IMR-90 (cell line): ENCODE measurements at regions not wholly inside any gene's neighbourhood (a gene's known extent, or its start where the extent isn't known, plus 50 kb on each side); places are given as distances from the start of the nearest gene placed in this dataset.

Source experiments
- ATAC-seq: fragments of 200-7000 bp; cut with Tn5 transposase; 2 replicates; pipeline ENCODE4 v1.9.1; 2020; ENCODE audit warnings: low read depth, mild to moderate bottlenecking, moderate library complexity
- BruUV-seq: library from RNA; stranded (reverse); fragments of 400-500 nt; replicated peaks from 2 replicates; lab custom pipeline; 2021; lab: Mats Ljungman, UMichigan
- CTCF ChIA-PET: fragments of 300-600 bp; formaldehyde crosslinking; extraction: SDS; loops from one replicate; lab custom pipeline; 2021; ENCODE audit warnings: antibody characterized with exemption; lab: Yijun Ruan, JAX
- POLR2A ChIA-PET: fragments of 300-600 bp; sonication (Branson Sonifier 250); formaldehyde crosslinking; loops from one replicate; lab custom pipeline; 2022; ENCODE audit warnings: antibody characterized with exemption; ENCODE audit not compliant: unreplicated experiment; lab: Charles Lee
- DNase-seq: peaks from one replicate; pipeline ENCODE4 v3.0.0; 2013
- H2AFZ ChIP-seq: replicated peaks from 2 replicates; pipeline ENCODE3; 2013; ENCODE audit warnings: low read length, mild to moderate bottlenecking; ENCODE audit not compliant: poor library complexity
- H2AK5ac ChIP-seq: 2 replicates; pipeline ENCODE4 v1.6.1; 2013; ENCODE audit warnings: low read depth, low read length, inconsistent platforms
- H2AK9ac ChIP-seq: replicated peaks from 2 replicates; pipeline ENCODE3; 2013; ENCODE audit warnings: mild to moderate bottlenecking, low read depth, low read length, moderate library complexity; ENCODE audit not compliant: poor library complexity
- H2BK120ac ChIP-seq: 2 replicates; pipeline ENCODE4 v1.6.1; 2013; ENCODE audit warnings: low read depth, low read length, inconsistent platforms
- H2BK15ac ChIP-seq: 3 replicates; pipeline ENCODE4 v1.6.1; 2013; ENCODE audit warnings: low read depth, low read length, inconsistent platforms
- H2BK20ac ChIP-seq: 2 replicates; pipeline ENCODE4 v1.6.1; 2013; ENCODE audit warnings: low read depth, mild to moderate bottlenecking, inconsistent platforms, low read length, moderate library complexity
- H2BK5ac ChIP-seq: 2 replicates; pipeline ENCODE4 v1.6.1; 2013; ENCODE audit warnings: mild to moderate bottlenecking, low read depth, low read length, inconsistent platforms; ENCODE audit not compliant: poor library complexity, severe bottlenecking
- H3K14ac ChIP-seq: replicated peaks from 2 replicates; pipeline ENCODE4 v1.6.1; 2013; ENCODE audit warnings: low read depth, low read length, inconsistent platforms
- H3K18ac ChIP-seq: 2 replicates; pipeline ENCODE4 v1.6.1; 2013; ENCODE audit warnings: low read depth, low read length, control low read depth
- H3K23ac ChIP-seq: 2 replicates; pipeline ENCODE4 v1.6.1; 2013; ENCODE audit warnings: low read depth, low read length, inconsistent platforms
- H3K27ac ChIP-seq: 2 replicates; pipeline ENCODE4 v1.5.1; 2013; ENCODE audit warnings: mild to moderate bottlenecking, control low read depth, low read length; ENCODE audit not compliant: insufficient read depth
- H3K27me3 ChIP-seq: 2 replicates; pipeline ENCODE4 v1.6.1; 2013; ENCODE audit warnings: low read length; ENCODE audit not compliant: control insufficient read depth, insufficient read depth
- H3K36me3 ChIP-seq: 2 replicates; pipeline ENCODE4 v1.6.1; 2013; ENCODE audit warnings: low read length, mixed read lengths; ENCODE audit not compliant: control insufficient read depth, insufficient read depth
- H3K4ac ChIP-seq: 2 replicates; pipeline ENCODE4 v1.6.1; 2013; ENCODE audit warnings: low read depth, low read length, inconsistent platforms
- H3K4me1 ChIP-seq: 2 replicates; pipeline ENCODE4 v1.6.1; 2013; ENCODE audit warnings: low read length, mixed read lengths; ENCODE audit not compliant: control insufficient read depth, insufficient read depth
- H3K4me2 ChIP-seq: 2 replicates; pipeline ENCODE4 v1.6.1; 2013; ENCODE audit warnings: low read depth, mild to moderate bottlenecking, control low read depth, low read length, moderate library complexity
- H3K4me3 ChIP-seq: 2 replicates; pipeline ENCODE4 v1.5.1; 2013; ENCODE audit warnings: low read depth, mild to moderate bottlenecking, control low read depth, low read length, moderate library complexity; ENCODE audit not compliant: insufficient read depth
- H3K56ac ChIP-seq: 2 replicates; pipeline ENCODE4 v1.6.1; 2013; ENCODE audit warnings: low read length, inconsistent platforms; ENCODE audit not compliant: insufficient read depth; ENCODE audit errors: extremely low read depth
- H3K79me1 ChIP-seq, 2 experiments: 2 replicates each; pipeline ENCODE4 v1.6.1; 2013; ENCODE audit warnings: low read length in 2 of 2, inconsistent platforms in 1 of 2, low read depth in 1 of 2
- H3K9ac ChIP-seq: 2 replicates; pipeline ENCODE4 v1.6.1; 2013; ENCODE audit warnings: low read depth, low read length, control low read depth
- H3K9me1 ChIP-seq: 2 replicates; pipeline ENCODE4 v1.6.1; 2013; ENCODE audit warnings: low read length, inconsistent platforms; ENCODE audit not compliant: insufficient read depth
- H3K9me3 ChIP-seq: 2 replicates; pipeline ENCODE4 v1.6.1; 2013; ENCODE audit warnings: low read length; ENCODE audit not compliant: control insufficient read depth, insufficient read depth
- H4K20me1 ChIP-seq: 2 replicates; pipeline ENCODE4 v1.6.1; 2013; ENCODE audit warnings: low read length, inconsistent platforms; ENCODE audit not compliant: insufficient read depth
- H4K5ac ChIP-seq: 2 replicates; pipeline ENCODE4 v1.6.1; 2013; ENCODE audit warnings: mild to moderate bottlenecking, low read depth, low read length, control low read depth
- H4K8ac ChIP-seq, 2 experiments: 2 replicates each; pipeline ENCODE4 v1.6.1; 2013; ENCODE audit warnings: low read depth in 2 of 2, low read length in 2 of 2, control low read depth in 1 of 2, inconsistent platforms in 1 of 2
- H4K91ac ChIP-seq: 2 replicates; pipeline ENCODE4 v1.6.1; 2013; ENCODE audit warnings: low read depth, low read length, inconsistent platforms; ENCODE audit not compliant: insufficient read depth
- BHLHE40 ChIP-seq: fragments of 150-350 bp; IDR thresholded peaks from 2 replicates; pipeline ENCODE4 v1.6.1; 2016; ENCODE audit warnings: mild to moderate bottlenecking, low read depth, low read length
- CEBPB ChIP-seq: IDR thresholded peaks from 2 replicates; pipeline ENCODE4 v1.6.1; 2012; ENCODE audit warnings: low read depth, low read length, improper control_type of control experiment
- CHD1 ChIP-seq: IDR thresholded peaks from 2 replicates; pipeline ENCODE4 v1.6.1; 2012; ENCODE audit warnings: low read depth, low read length, improper control_type of control experiment
- FOS ChIP-seq: fragments of 150-350 bp; IDR thresholded peaks from 2 replicates; pipeline ENCODE4 v1.6.1; 2016; ENCODE audit warnings: low read depth, low read length
- MAZ ChIP-seq: IDR thresholded peaks from 2 replicates; pipeline ENCODE4 v1.6.1; 2012; ENCODE audit warnings: low read depth, mild to moderate bottlenecking, low read length, improper control_type of control experiment, moderate library complexity, borderline replicate concordance
- MXI1 ChIP-seq: IDR thresholded peaks from 2 replicates; pipeline ENCODE4 v1.6.1; 2012; ENCODE audit warnings: low read depth, mild to moderate bottlenecking, low read length, moderate library complexity, borderline replicate concordance
- NFE2L2 ChIP-seq: fragments of 150-350 bp; IDR thresholded peaks from 2 replicates; pipeline ENCODE4 v1.6.1; 2016; ENCODE audit warnings: low read depth, mild to moderate bottlenecking, low read length
- RAD21 ChIP-seq: IDR thresholded peaks from 2 replicates; pipeline ENCODE4 v1.6.1; 2012; ENCODE audit warnings: low read length, improper control_type of control experiment
- WGBS, 2 experiments: methylation state at CpG; one replicate each; pipeline versions ENCODE4 v1.1.5 to v1.1.7; 2013; ENCODE audit warnings: missing lambda C conversion rate in 2 of 2; ENCODE audit not compliant: insufficient read length in 1 of 2; ENCODE audit errors: extremely low coverage in 2 of 2; 5-methylcytosine and 5-hydroxymethylcytosine counted together
- dilution Hi-C: fragments of 300-500 bp; cut with HindIII; formaldehyde crosslinking; loops from one replicate; pipeline ENCODE4 v1.14.3; 2018; ENCODE audit warnings: low sequenced_read_pairs; ENCODE audit not compliant: unreplicated experiment
- in situ Hi-C: fragments of 300-500 bp; cut with MboI; formaldehyde crosslinking; loops from 3 replicates; pipeline ENCODE4 v1.14.3; 2019; ENCODE audit warnings: low sequenced_read_pairs, inconsistent platforms, mixed read lengths
- intact Hi-C: fragments of 100-400 bp; cut with micrococcal nuclease; formaldehyde crosslinking; loops from 2 replicates; pipeline ENCODE4 v1.10.0; 2022

- no peak overlapping the region for H2BK120ac ChIP-seq
- ATAC-seq (no peak), DNase-seq (no peak)
- ChIA-PET POLR2A (interaction anchor here (0.6 kb wide), 1 partner anchor 42 kb away, joined by 3 read pairs; no protein-coding TSS in a partner anchor), CTCF (no interaction called here)
- in situ Hi-C loops = no loop called here
- no peak overlapping the region for H3K56ac ChIP-seq
- H3K9ac ChIP-seq = no peak overlapping the region
- H3K14ac ChIP-seq = no peak overlapping the region
- H3K36me3 ChIP-seq = no peaks in the 10 kb centered on the region
- H3K4me2 ChIP-seq = no peak overlapping the region
- H2BK20ac ChIP-seq = no peak overlapping the region
- H3K4me3 ChIP-seq = no peak overlapping the region
- H3K9me1 ChIP-seq = no peaks in the 10 kb centered on the region
- H3K23ac ChIP-seq = no peak overlapping the region
- peaks cover 61% of the 10 kb centered on the region for H3K9me3 ChIP-seq
- H3K79me1 ChIP-seq = no peaks in the 10 kb centered on the region
- no peak overlapping the region for H2BK15ac ChIP-seq
- no peak overlapping the region for H4K5ac ChIP-seq
- no peak overlapping the region for H2BK5ac ChIP-seq
- H2AFZ ChIP-seq = no peak overlapping the region
- no peak overlapping the region for H3K27ac ChIP-seq
- H4K8ac ChIP-seq = no peak overlapping the region
- 33% methylated on average over 1 of the region's 11 CpGs; no CpG with 5 or more reads in 1 of the 2 experiments for WGBS, 2 experiments
- H3K4me1 ChIP-seq = no peaks in the 10 kb centered on the region
- no TSS peak for BruUV-seq
- no peak overlapping the region for H3K4ac ChIP-seq
- H3K27me3 ChIP-seq = no peaks in the 10 kb centered on the region
- no peak overlapping the region for H4K91ac ChIP-seq
- H2AK5ac ChIP-seq = no peak overlapping the region
- no peak overlapping the region for H3K18ac ChIP-seq
- H4K20me1 ChIP-seq = no peaks in the 10 kb centered on the region
- TF ChIP-seq CHD1 (no peak), RAD21 (no peak), BHLHE40 (no peak), FOS (no peak), NFE2L2 (no peak), MAZ (no peak), CEBPB (no peak), MXI1 (no peak)
- H2AK9ac ChIP-seq = no peak overlapping the region
- dilution Hi-C loops = no loop called here
- intact Hi-C loops = no loop called here
Observed at GRCh38 chr2:15844211-15844801, 96.0 kb upstream of the MYCN start.
